ENCODE measurements at regions not wholly inside any gene's neighbourhood (a gene's known extent, or its start where the extent isn't known, plus 50 kb on each side); places are given as distances from the start of the nearest gene placed in this dataset.

GRCh38 chrX:28246675-28247074, 265.4 kb upstream of the DCAF8L1 start:
- H3K9me3 Mint-ChIP-seq = no peaks in the 10 kb centered on the region
- H3K4me1 Mint-ChIP-seq = no peaks in the 10 kb centered on the region
- H3K27ac Mint-ChIP-seq = no peak overlapping the region
- H3K27me3 Mint-ChIP-seq (ENCODE audit: low read depth) = no peaks in the 10 kb centered on the region
- TF ChIP-seq CTCF (IDR thresholded peaks at IDR 0.05; ENCODE audit: unreplicated experiment in 3 of 3) = no peak
- no peaks in the 10 kb centered on the region for H3K36me3 Mint-ChIP-seq (ENCODE audit: low read depth)
- no peak overlapping the region for H3K4me3 Mint-ChIP-seq

GRCh38 chrX:28229217-28229616, 248.0 kb upstream of the DCAF8L1 start:
- no peak for TF ChIP-seq CTCF (IDR thresholded peaks at IDR 0.05; ENCODE audit: unreplicated experiment in 3 of 3)
- Mint-ChIP-seq H3K9me3 (peaks cover 14% of the 10 kb centered on the region), H3K4me3 (no peak overlapping the region), H3K27me3 (ENCODE audit: low read depth) (no peaks in the 10 kb centered on the region), H3K36me3 (ENCODE audit: low read depth) (no peaks in the 10 kb centered on the region), H3K4me1 (peaks cover 6% of the 10 kb centered on the region), H3K27ac (no peak overlapping the region)

- Mint-ChIP-seq H3K4me1 (peaks cover 6% of the 10 kb centered on the region), H3K4me3 (no peak overlapping the region), H3K27me3 (ENCODE audit: low read depth) (no peaks in the 10 kb centered on the region), H3K36me3 (ENCODE audit: low read depth) (no peaks in the 10 kb centered on the region), H3K9me3 (peaks cover 14% of the 10 kb centered on the region), H3K27ac (no peak overlapping the region)
- no peak for TF ChIP-seq CTCF (IDR thresholded peaks at IDR 0.05; ENCODE audit: unreplicated experiment in 3 of 3)
Measured at GRCh38 chrX:28225513-28225912, 244.3 kb upstream of the DCAF8L1 start.

GRCh38 chrX:28223991-28224390, 242.7 kb upstream of the DCAF8L1 start:
- Mint-ChIP-seq H3K36me3 (ENCODE audit: low read depth) (no peaks in the 10 kb centered on the region), H3K9me3 (peaks cover 14% of the 10 kb centered on the region), H3K27ac (peak overlapping the region in 2 of 3 experiments; percentile 62 to 80), H3K4me3 (no peak overlapping the region), H3K4me1 (peaks cover 10% of the 10 kb centered on the region), H3K27me3 (ENCODE audit: low read depth) (no peaks in the 10 kb centered on the region)
- no peak for TF ChIP-seq CTCF (IDR thresholded peaks at IDR 0.05; ENCODE audit: unreplicated experiment in 3 of 3)

GRCh38 chrX:28223469-28223868, 242.2 kb upstream of the DCAF8L1 start:
- Mint-ChIP-seq H3K4me1 (peaks cover 10% of the 10 kb centered on the region), H3K9me3 (peaks cover 11% of the 10 kb centered on the region), H3K4me3 (no peak overlapping the region), H3K27ac (peak overlapping the region in 1 of 3 experiments; percentile 81), H3K36me3 (ENCODE audit: low read depth) (no peaks in the 10 kb centered on the region), H3K27me3 (ENCODE audit: low read depth) (no peaks in the 10 kb centered on the region)
- TF ChIP-seq CTCF (IDR thresholded peaks at IDR 0.05; ENCODE audit: unreplicated experiment in 3 of 3) = no peak

GRCh38 chrX:28205905-28206304, 224.7 kb upstream of the DCAF8L1 start:
- H3K4me3 Mint-ChIP-seq = peak overlapping the region; percentile 56 to 61 (median 61)
- no peaks in the 10 kb centered on the region for H3K27me3 Mint-ChIP-seq (ENCODE audit: low read depth)
- peaks cover 4% of the 10 kb centered on the region for H3K36me3 Mint-ChIP-seq (ENCODE audit: low read depth)
- H3K4me1 Mint-ChIP-seq = peaks cover 12% of the 10 kb centered on the region
- peak overlapping the region; percentile 36 to 90 (median 50) for H3K27ac Mint-ChIP-seq
- H3K9me3 Mint-ChIP-seq = peaks cover 4% of the 10 kb centered on the region
- no peak for TF ChIP-seq CTCF (IDR thresholded peaks at IDR 0.05; ENCODE audit: unreplicated experiment in 3 of 3)

Measured in nephron (organoid).